ENCODE measurements at regions not wholly inside any gene's neighbourhood (a gene's known extent, or its start where the extent isn't known, plus 50 kb on each side); places are given as distances from the start of the nearest gene placed in this dataset.

- TF ChIP-seq CTCF (IDR thresholded peaks at IDR 0.05; ENCODE audit: low read length), result no peak
- no peak for TF ChIP-seq EZH2 (IDR thresholded peaks at IDR 0.05; ENCODE audit: borderline replicate concordance, low read length)
Measured at GRCh38 chr18:34117319-34117718, 107.4 kb downstream of the NOL4 start.

Measured in OCI-LY1 (cell line).